Neural progenitor cell (in vitro differentiated cells): ENCODE measurements at regions not wholly inside any gene's neighbourhood (a gene's known extent, or its start where the extent isn't known, plus 50 kb on each side); places are given as distances from the start of the nearest gene placed in this dataset.

ENCODE experiments used
- DNase-seq: peaks from one replicate; pipeline ENCODE4 v3.0.0-alpha.2; 2016; ENCODE audit warnings: low spot score
- H2AFZ ChIP-seq: fragments of 200-600 bp; sonication (generic); replicated peaks from 2 replicates; pipeline ENCODE4 v1.6.1; 2016; ENCODE audit warnings: antibody characterized with exemption
- H3F3A ChIP-seq: fragments of 200-600 bp; sonication (generic); 2 replicates; pipeline ENCODE4 v1.6.1; 2016; ENCODE audit warnings: antibody characterized with exemption, low read depth
- H3K27ac ChIP-seq: fragments of 200-600 bp; sonication (generic); 2 replicates; pipeline ENCODE4 v1.5.1; 2016; ENCODE audit warnings: mild to moderate bottlenecking
- H3K27me3 ChIP-seq: fragments of 200-600 bp; sonication (generic); 2 replicates; pipeline ENCODE4 v1.6.1; 2016; ENCODE audit warnings: mild to moderate bottlenecking, moderate library complexity
- H3K36me3 ChIP-seq: fragments of 200-600 bp; sonication (generic); 2 replicates; pipeline ENCODE4 v1.5.1; 2016
- H3K4me1 ChIP-seq: fragments of 200-600 bp; sonication (generic); 2 replicates; pipeline ENCODE4 v1.6.1; 2016; ENCODE audit warnings: mixed run types
- H3K4me2 ChIP-seq: fragments of 200-600 bp; sonication (generic); 2 replicates; pipeline ENCODE4 v1.6.1; 2016
- H3K4me3 ChIP-seq: fragments of 200-600 bp; sonication (generic); 2 replicates; pipeline ENCODE4 v1.5.1; 2016
- H3K79me2 ChIP-seq: fragments of 200-600 bp; sonication (generic); 2 replicates; pipeline ENCODE4 v1.6.1; 2016; ENCODE audit warnings: low read depth
- H3K9ac ChIP-seq: fragments of 200-600 bp; sonication (generic); 2 replicates; pipeline ENCODE4 v1.6.1; 2016
- H3K9me3 ChIP-seq: fragments of 200-600 bp; sonication (generic); 2 replicates; pipeline ENCODE4 v1.5.1; 2016; ENCODE audit warnings: low read depth
- H4K20me1 ChIP-seq: fragments of 200-600 bp; sonication (generic); 2 replicates; pipeline ENCODE4 v1.6.1; 2016; ENCODE audit warnings: low read depth
- H3K27ac Mint-ChIP-seq: 3 replicates; pipeline ENCODE4 v1.8.0; 2021; ENCODE audit warnings: mixed read lengths
- H3K27me3 Mint-ChIP-seq: 2 replicates; pipeline ENCODE4 v1.8.0; 2022; ENCODE audit warnings: low read depth, mild to moderate bottlenecking, inconsistent platforms, moderate library complexity, mixed read lengths; ENCODE audit not compliant: insufficient read depth
- H3K36me3 Mint-ChIP-seq: 3 replicates; pipeline ENCODE4 v1.8.0; 2021; ENCODE audit warnings: mixed read lengths
- H3K4me1 Mint-ChIP-seq: 3 replicates; pipeline ENCODE4 v1.8.0; 2021; ENCODE audit warnings: mixed read lengths
- H3K4me3 Mint-ChIP-seq: 3 replicates; pipeline ENCODE4 v1.8.0; 2021; ENCODE audit warnings: mild to moderate bottlenecking, moderate library complexity, mixed read lengths
- H3K9me3 Mint-ChIP-seq: 3 replicates; pipeline ENCODE4 v1.8.0; 2020; ENCODE audit warnings: mixed read lengths
- CTCF ChIP-seq: fragments of 200-600 bp; sonication (generic); IDR thresholded peaks from 2 replicates; pipeline ENCODE4 v1.5.1; 2017; ENCODE audit warnings: antibody characterized with exemption, mild to moderate bottlenecking
- EZH2 ChIP-seq: fragments of 200-600 bp; sonication (generic); IDR thresholded peaks from 2 replicates; pipeline ENCODE4 v1.6.1; 2017; ENCODE audit warnings: antibody characterized with exemption, mild to moderate bottlenecking, moderate library complexity
- EZH2phosphoT487 ChIP-seq: fragments of 200-600 bp; sonication (generic); IDR thresholded peaks from 2 replicates; pipeline ENCODE4 v1.6.1; 2017; ENCODE audit warnings: antibody characterized with exemption

GRCh38 chr1:228985661-228986060, 250.4 kb downstream of the RHOU start:
- no peaks in the 10 kb centered on the region for H3F3A ChIP-seq
- H3K79me2 ChIP-seq, result no peaks in the 10 kb centered on the region
- H3K4me1 Mint-ChIP-seq, result peaks cover 63% of the 10 kb centered on the region
- DNase-seq, result no peak
- no peak overlapping the region for H3K27ac ChIP-seq
- no peaks in the 10 kb centered on the region for H3K9me3 Mint-ChIP-seq
- no peaks in the 10 kb centered on the region for H3K9me3 ChIP-seq
- peak overlapping the region; percentile 23 for H3K27ac Mint-ChIP-seq
- H3K4me2 ChIP-seq, result no peak overlapping the region
- no peaks in the 10 kb centered on the region for H4K20me1 ChIP-seq
- H3K27me3 Mint-ChIP-seq, result peaks cover 14% of the 10 kb centered on the region
- H3K36me3 Mint-ChIP-seq, result peaks cover 1% of the 10 kb centered on the region
- no peak overlapping the region for H2AFZ ChIP-seq
- TF ChIP-seq EZH2phosphoT487, result no peak
- TF ChIP-seq EZH2, result no peak
- TF ChIP-seq CTCF, result no peak
- no peak overlapping the region for H3K4me3 ChIP-seq
- H3K36me3 ChIP-seq, result no peaks in the 10 kb centered on the region
- peaks cover 36% of the 10 kb centered on the region for H3K4me1 ChIP-seq
- H3K4me3 Mint-ChIP-seq, result peak overlapping the region; percentile 8
- H3K27me3 ChIP-seq, result no peaks in the 10 kb centered on the region
- no peak overlapping the region for H3K9ac ChIP-seq

- H3K4me3 ChIP-seq, result no peak overlapping the region
- peaks cover 36% of the 10 kb centered on the region for H3K4me1 ChIP-seq
- Mint-ChIP-seq H3K4me1 (peaks cover 59% of the 10 kb centered on the region), H3K4me3 (peak overlapping the region; percentile 8), H3K27ac (peak overlapping the region; percentile 23), H3K27me3 (peaks cover 14% of the 10 kb centered on the region), H3K36me3 (peaks cover 1% of the 10 kb centered on the region), H3K9me3 (no peaks in the 10 kb centered on the region)
- H4K20me1 ChIP-seq, result no peaks in the 10 kb centered on the region
- H3K79me2 ChIP-seq, result no peaks in the 10 kb centered on the region
- no peaks in the 10 kb centered on the region for H3K9me3 ChIP-seq
- H3K4me2 ChIP-seq, result no peak overlapping the region
- H3K9ac ChIP-seq, result no peak overlapping the region
- TF ChIP-seq EZH2phosphoT487 (no peak), EZH2 (no peak), CTCF (no peak)
- no peak for DNase-seq
- H2AFZ ChIP-seq, result no peak overlapping the region
- no peaks in the 10 kb centered on the region for H3K27me3 ChIP-seq
- H3K36me3 ChIP-seq, result no peaks in the 10 kb centered on the region
- H3F3A ChIP-seq, result no peaks in the 10 kb centered on the region
- no peak overlapping the region for H3K27ac ChIP-seq
Measured at GRCh38 chr1:228986093-228986904, 251.0 kb downstream of the RHOU start.

DNA sequence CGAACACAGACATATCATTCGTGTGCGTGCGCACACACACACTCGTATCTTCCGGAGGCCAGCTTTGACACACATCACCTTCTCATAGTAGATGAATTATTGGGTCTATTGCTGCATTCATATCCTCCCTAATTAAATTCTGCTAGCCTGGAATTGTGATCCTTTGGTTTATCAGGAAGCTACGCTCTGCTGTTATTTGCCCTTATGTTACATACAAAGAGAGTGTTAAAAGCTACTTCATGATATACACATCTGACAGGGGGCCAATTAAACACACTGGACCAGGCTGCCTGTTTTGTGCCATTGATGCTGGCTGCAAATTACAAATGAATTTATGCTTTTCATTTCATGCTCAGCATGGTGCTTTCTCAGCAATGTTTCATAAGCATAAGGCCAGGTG, 252.0 kb downstream of the RHOU start:
- peaks cover 14% of the 10 kb centered on the region for H3K27me3 Mint-ChIP-seq
- no peak overlapping the region for H3K9ac ChIP-seq
- TF ChIP-seq CTCF (no peak), EZH2phosphoT487 (no peak), EZH2 (no peak)
- H3K4me1 ChIP-seq, result peaks cover 36% of the 10 kb centered on the region
- no peaks in the 10 kb centered on the region for H4K20me1 ChIP-seq
- H3K27me3 ChIP-seq, result no peaks in the 10 kb centered on the region
- H3K36me3 Mint-ChIP-seq, result peaks cover 1% of the 10 kb centered on the region
- no peaks in the 10 kb centered on the region for H3K9me3 Mint-ChIP-seq
- no peak overlapping the region for H3K4me2 ChIP-seq
- H3K36me3 ChIP-seq, result no peaks in the 10 kb centered on the region
- H3K27ac ChIP-seq, result no peak overlapping the region
- H3F3A ChIP-seq, result no peaks in the 10 kb centered on the region
- H2AFZ ChIP-seq, result peak overlapping the region; percentile 68
- no peak overlapping the region for H3K4me3 ChIP-seq
- no peak overlapping the region for H3K4me3 Mint-ChIP-seq
- no peaks in the 10 kb centered on the region for H3K79me2 ChIP-seq
- DNase-seq, result no peak
- H3K27ac Mint-ChIP-seq, result peak overlapping the region; percentile 82
- no peaks in the 10 kb centered on the region for H3K9me3 ChIP-seq
- H3K4me1 Mint-ChIP-seq, result peaks cover 59% of the 10 kb centered on the region
